ENCODE measurements at regions not wholly inside any gene's neighbourhood (a gene's known extent, or its start where the extent isn't known, plus 50 kb on each side); places are given as distances from the start of the nearest gene placed in this dataset.
"Not testable (repeated sequence)": the region's sequence is repeated elsewhere in the genome, so short reads cannot be mapped to it uniquely, and the experiment has no call there.

GRCh38 chr10:3350205-3350604, 177.6 kb upstream of the PITRM1 start:
- DNase-seq (ENCODE audit: low spot score), result no peak

GRCh38 chr10:3348564-3348963, 176.0 kb upstream of the PITRM1 start:
- DNase-seq (ENCODE audit: low spot score), result no peak

GRCh38 chr10:3347413-3348182, 175.0 kb upstream of the PITRM1 start:
- no peak for DNase-seq (ENCODE audit: low spot score)

DNA sequence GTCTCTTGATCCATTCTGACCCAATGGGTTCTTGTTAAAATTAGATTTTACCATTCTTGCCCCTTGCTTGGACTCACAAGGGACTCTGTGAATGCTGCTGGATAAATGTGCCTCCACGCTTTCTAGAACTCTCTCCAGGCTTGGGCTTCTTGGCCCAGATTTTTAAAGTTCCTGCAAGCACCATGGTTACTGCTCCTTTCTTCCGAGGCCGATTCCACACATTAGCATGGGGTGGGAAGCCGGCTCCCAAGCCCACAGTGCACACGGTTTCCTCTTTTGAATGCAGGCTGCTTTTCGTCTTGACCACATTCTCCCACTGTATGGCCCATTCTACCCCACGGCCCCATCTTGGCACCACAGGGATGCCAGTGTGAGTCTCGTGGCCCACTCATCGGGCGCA, 174.3 kb upstream of the PITRM1 start:
- DNase-seq (ENCODE audit: low spot score), result no peak

DNA sequence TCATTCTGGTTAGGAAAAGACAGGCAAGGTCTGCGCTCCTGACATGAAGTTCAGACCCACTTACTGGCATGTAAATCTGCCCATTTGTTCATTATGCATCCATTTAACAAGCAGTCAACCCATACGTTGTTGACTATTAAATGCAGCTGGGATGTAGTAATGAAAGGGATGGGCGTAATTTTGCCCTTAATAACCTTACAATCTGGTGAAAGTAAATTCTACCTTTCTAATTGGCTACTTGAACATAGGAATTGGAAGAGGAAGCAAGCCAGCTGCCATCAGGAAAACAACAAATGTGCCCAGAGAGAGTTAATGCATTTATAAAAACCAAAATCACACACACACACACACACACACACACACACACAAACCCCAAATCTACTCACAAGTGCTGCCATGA, 170.2 kb upstream of the PITRM1 start:
- DNase-seq (ENCODE audit: low spot score), result no peak

DNA sequence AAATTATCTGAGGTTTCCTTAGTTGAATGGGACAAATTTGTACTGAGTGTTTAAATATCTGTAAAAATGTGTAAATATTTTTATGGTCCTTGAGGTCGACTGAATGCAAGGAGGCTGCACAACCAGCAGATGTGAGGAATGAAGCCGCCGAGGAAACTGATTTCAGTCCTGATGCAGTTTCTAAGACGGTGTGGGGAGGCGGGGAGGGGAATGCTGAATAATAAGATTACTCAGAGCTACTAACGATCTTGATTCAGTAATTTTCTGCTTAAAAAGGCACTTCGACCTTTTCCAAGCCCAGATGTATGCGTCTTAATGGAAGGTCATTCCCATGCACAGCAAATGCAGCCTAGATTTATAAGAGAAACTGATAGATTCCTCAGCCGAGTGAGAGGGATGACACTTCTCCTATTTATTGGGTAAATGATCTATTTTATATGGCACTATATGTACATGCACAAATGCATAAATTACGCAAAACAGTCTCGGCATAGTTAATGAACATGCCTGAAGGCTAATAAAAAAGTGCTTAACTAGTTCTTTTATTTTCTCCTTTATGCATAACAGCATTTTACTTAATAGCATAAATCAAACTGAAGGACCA, 167.6 kb upstream of the PITRM1 start:
- no peak for DNase-seq (ENCODE audit: low spot score)

GRCh38 chr10:3339531-3339950, 167.0 kb upstream of the PITRM1 start:
- peak; percentile 45 for DNase-seq (ENCODE audit: low spot score)

- no peak for DNase-seq (ENCODE audit: low spot score)
Measured at GRCh38 chr10:3339121-3339520, 166.5 kb upstream of the PITRM1 start.

DNA sequence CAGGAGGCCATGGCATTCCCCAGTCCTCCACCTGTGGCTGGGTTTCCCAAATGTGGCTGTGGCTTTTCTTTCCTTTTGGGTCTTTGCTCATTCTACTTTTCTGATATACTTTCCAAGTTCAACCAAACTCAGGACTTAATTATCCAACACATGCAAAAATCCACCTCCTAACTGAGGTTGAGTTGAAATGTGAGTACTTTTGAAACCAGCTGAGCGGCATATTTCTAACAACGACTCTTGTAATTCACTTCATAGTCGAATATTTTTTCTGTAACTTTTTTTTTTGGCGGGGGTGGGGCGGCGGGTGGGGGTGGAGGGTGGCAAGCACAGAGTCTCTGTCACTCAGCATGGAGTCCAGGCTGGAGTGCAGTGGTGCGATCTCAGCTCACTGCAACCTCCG, 165.2 kb upstream of the PITRM1 start:
- DNase-seq (ENCODE audit: low spot score), result no peak

- DNase-seq (ENCODE audit: low spot score), result no peak
Measured at GRCh38 chr10:3336673-3337293, 164.2 kb upstream of the PITRM1 start.

GRCh38 chr10:3333426-3333825, 160.8 kb upstream of the PITRM1 start:
- DNase-seq (ENCODE audit: low spot score), result no peak

DNA sequence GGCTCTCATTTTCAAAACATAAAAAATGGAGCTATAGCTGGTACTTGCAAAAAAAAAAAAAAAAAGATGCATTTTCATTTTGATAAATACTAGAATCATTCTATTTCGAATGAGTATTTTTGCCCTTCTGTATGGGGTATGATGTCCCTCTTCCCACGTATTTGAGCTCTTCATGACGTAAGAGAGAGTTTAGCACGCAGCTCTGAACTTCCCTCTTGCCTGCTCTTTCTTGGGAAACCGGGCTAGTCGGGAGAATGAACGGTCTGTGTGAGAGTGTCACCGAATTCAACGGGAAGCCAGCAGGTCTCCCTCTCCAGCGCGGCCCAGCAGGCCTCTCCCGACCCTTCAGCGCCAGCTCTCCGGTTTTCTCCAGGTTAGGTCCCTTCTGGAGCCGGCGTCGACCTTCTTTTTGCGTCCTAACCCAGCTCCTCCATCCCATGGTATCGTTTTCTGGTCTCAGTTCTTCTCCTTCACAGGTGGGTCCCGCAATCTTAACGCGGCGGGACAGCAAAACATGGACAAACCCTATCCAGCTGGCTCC, 159.2 kb upstream of the PITRM1 start:
- DNase-seq (ENCODE audit: low spot score), result no peak

- no peak for DNase-seq (ENCODE audit: low spot score)
Measured at GRCh38 chr10:3331187-3331586, 158.6 kb upstream of the PITRM1 start.

GRCh38 chr10:3330663-3331062, 158.1 kb upstream of the PITRM1 start:
- DNase-seq (ENCODE audit: low spot score), result peak; percentile 82

GRCh38 chr10:3325954-3326750, 153.6 kb upstream of the PITRM1 start:
- no peak for DNase-seq (ENCODE audit: low spot score)

DNA sequence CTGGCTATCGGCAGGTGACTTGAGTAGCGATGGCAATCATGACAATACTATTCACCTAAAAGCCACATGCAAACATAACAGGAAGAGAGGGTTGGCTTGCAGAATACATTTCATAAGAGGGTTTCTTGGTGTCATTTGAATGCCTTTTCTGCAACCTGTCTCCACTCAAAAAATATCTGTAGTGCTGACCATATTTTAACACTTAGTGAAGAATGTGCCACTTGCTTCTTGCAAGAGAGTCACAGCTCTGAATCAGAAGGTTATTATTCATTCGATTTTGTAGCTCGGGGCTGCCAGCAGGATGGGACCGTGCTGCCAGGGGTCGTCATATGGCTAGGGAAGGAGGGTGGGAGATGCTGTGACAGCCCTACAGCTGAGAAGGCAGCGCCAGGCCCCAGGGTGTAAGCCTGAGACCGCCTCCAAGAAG, 152.0 kb upstream of the PITRM1 start:
- no peak for DNase-seq (ENCODE audit: low spot score)

GRCh38 chr10:3323865-3324498, 151.4 kb upstream of the PITRM1 start:
- DNase-seq (ENCODE audit: low spot score), result peak; percentile 56

DNA sequence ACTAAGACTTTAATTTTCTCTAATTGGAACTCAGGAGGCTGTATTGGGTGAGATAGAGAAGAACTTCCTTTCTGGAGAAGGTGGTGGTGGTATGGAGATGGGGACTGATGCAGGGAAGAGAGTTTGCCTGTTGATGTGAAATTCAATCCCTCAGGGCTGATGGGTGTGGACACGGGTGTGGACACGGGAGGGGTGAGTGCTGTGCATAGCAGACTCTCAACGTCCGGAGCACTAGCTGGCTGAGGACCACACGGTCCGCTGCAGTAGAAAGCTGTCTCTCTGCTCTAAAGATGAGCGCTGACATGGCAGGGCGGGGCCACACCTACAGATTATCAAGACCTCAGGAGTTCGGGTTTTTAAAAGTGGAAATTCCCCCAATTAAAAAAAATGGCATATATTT, 148.5 kb upstream of the PITRM1 start:
- no peak for DNase-seq (ENCODE audit: low spot score)

GRCh38 chr10:3319811-3320226, 147.2 kb upstream of the PITRM1 start:
- DNase-seq (ENCODE audit: low spot score), result no peak

DNA sequence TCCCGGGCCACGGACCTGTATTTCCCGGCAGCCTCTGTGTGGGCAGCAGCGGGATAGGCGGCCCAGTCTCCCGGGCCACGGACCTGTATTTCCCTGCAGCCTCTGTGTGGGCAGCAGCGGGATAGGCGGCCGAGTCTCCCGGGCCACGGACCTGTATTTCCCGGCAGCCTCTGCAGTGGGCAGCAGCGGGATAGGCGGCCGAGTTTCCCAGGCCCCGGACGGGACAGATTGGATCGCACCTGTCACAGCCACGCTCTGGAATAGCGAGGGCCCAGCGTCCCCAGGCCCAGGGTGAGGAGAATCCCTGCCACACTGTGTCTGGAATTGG, 145.9 kb upstream of the PITRM1 start:
- DNase-seq (ENCODE audit: low spot score), result not testable (repeated sequence)
